ENCODE measurements at regions not wholly inside any gene's neighbourhood (a gene's known extent, or its start where the extent isn't known, plus 50 kb on each side); places are given as distances from the start of the nearest gene placed in this dataset.

- no peak for TF ChIP-seq CTCF (IDR thresholded peaks at IDR 0.05)
- H3K9me3 ChIP-seq: no peaks in the 10 kb centered on the region
- peaks cover 0 to 3% (median 0%) of the 10 kb centered on the region in 3 donors for H3K4me1 ChIP-seq
- ATAC-seq (peak in 3 of 4 donors; percentile 78 to 89 (median 82)), DNase-seq (no peak), FAIRE-seq (no peak)
- no peaks in the 10 kb centered on the region for H3K27me3 ChIP-seq
- H3K36me3 ChIP-seq: no peaks in the 10 kb centered on the region
- H3K4me3 ChIP-seq: no peak overlapping the region
- H3K27ac ChIP-seq: no peak overlapping the region
- 45 to 47% methylated on average over 6 of the region's 6 CpGs for WGBS, 2 donors
- intact Hi-C loops (cut with DNase I): no loop called here
Observed at GRCh38 chr4:184293552-184293951, 75.9 kb upstream of the ENPP6 start.

GRCh38 chr4:184292877-184293276, 75.2 kb upstream of the ENPP6 start:
- Histone ChIP-seq H3K9me3 (no peaks in the 10 kb centered on the region), H3K27me3 (no peaks in the 10 kb centered on the region), H3K4me3 (no peak overlapping the region), H3K36me3 (no peaks in the 10 kb centered on the region), H3K4me1 (peaks cover 0 to 7% (median 0%) of the 10 kb centered on the region in 3 donors), H3K27ac (no peak overlapping the region)
- intact Hi-C loops (cut with DNase I): no loop called here
- TF ChIP-seq CTCF (IDR thresholded peaks at IDR 0.05): no peak
- FAIRE-seq: no peak
- peak in 1 of 4 donors; percentile 26 for ATAC-seq
- no peak for DNase-seq
- WGBS, 2 donors: 65 to 74% methylated on average over 3 of the region's 3 CpGs

- ATAC-seq (no peak), DNase-seq (no peak), FAIRE-seq (no peak)
- intact Hi-C loops (cut with DNase I): no loop called here
- no peaks in the 10 kb centered on the region for H3K27me3 ChIP-seq
- no peak overlapping the region for H3K4me3 ChIP-seq
- TF ChIP-seq CTCF (IDR thresholded peaks at IDR 0.05): no peak
- no peaks in the 10 kb centered on the region for H3K9me3 ChIP-seq
- no peak overlapping the region for H3K27ac ChIP-seq
- H3K36me3 ChIP-seq: no peaks in the 10 kb centered on the region
- peaks cover 0 to 10% (median 0%) of the 10 kb centered on the region in 3 donors for H3K4me1 ChIP-seq
- WGBS, 2 donors: 86 to 89% methylated on average over 3 of the region's 3 CpGs
Observed at GRCh38 chr4:184292465-184292867, 74.8 kb upstream of the ENPP6 start.

GRCh38 chr4:184289179-184289535, 71.5 kb upstream of the ENPP6 start:
- Histone ChIP-seq H3K4me3 (no peak overlapping the region), H3K9me3 (no peaks in the 10 kb centered on the region), H3K27me3 (no peaks in the 10 kb centered on the region), H3K4me1 (peaks cover 0 to 10% (median 0%) of the 10 kb centered on the region in 3 donors), H3K27ac (no peak overlapping the region), H3K36me3 (no peaks in the 10 kb centered on the region)
- ATAC-seq (no peak), FAIRE-seq (no peak), DNase-seq (no peak)
- WGBS, 2 donors: 91% methylated on average over 3 of the region's 3 CpGs
- no peak for TF ChIP-seq CTCF (IDR thresholded peaks at IDR 0.05)
- intact Hi-C loops (cut with DNase I): no loop called here

- no peak for FAIRE-seq
- H3K36me3 ChIP-seq: no peaks in the 10 kb centered on the region
- H3K4me3 ChIP-seq: no peak overlapping the region
- intact Hi-C loops (cut with DNase I): no loop called here
- peak in 1 of 4 donors; percentile 6 for ATAC-seq
- TF ChIP-seq CTCF (IDR thresholded peaks at IDR 0.05): no peak
- H3K27ac ChIP-seq: no peak overlapping the region
- DNase-seq: no peak
- no peaks in the 10 kb centered on the region for H3K9me3 ChIP-seq
- 72 to 82% methylated on average over 13 to 14 of the region's 14 CpGs for WGBS, 2 donors
- no peaks in the 10 kb centered on the region for H3K27me3 ChIP-seq
- H3K4me1 ChIP-seq: peaks cover 0 to 6% (median 0%) of the 10 kb centered on the region in 3 donors
Observed at GRCh38 chr4:184288451-184289178, 70.9 kb upstream of the ENPP6 start.

All from pancreas (tissue), 10 donors.